ENCODE measurements at regions not wholly inside any gene's neighbourhood (a gene's known extent, or its start where the extent isn't known, plus 50 kb on each side); places are given as distances from the start of the nearest gene placed in this dataset.
"Not testable (repeated sequence)": the region's sequence is repeated elsewhere in the genome, so short reads cannot be mapped to it uniquely, and the experiment has no call there.

DNA sequence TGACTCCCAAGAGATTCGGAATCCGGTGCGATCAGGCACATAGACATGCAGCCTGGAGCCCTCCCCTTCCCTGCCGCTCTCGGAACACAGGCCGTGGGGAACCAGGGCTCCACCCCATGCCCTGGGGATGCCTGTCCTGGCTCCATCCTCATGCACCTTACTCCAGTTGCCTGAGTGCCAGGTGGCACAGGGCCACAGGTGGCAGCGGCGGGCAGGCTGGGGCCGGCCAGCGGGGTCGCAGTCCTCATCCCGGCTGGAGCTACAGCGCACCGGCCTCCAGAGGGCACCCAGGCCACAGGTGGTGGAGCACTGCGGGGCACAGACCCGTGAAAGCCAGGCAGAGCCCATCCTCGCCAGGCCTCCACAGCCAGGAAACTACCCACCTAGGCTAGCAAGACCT, 119.9 kb upstream of the AKAP13 start:
- H3K27ac ChIP-seq (ENCODE audit: extremely low read length, insufficient read depth, low read length); H2AFZ ChIP-seq (ENCODE audit: low read length); intact Hi-C loops (cut with micrococcal nuclease; ENCODE audit: unreplicated experiment); CTCF ChIA-PET (ENCODE audit: low intra/inter-chr PET ratio, low total read pairs); H3K27me3 ChIP-seq (ENCODE audit: control insufficient read depth in 1 of 2, insufficient read depth in 2 of 2, low read length in 2 of 2); FAIRE-seq; H3K9me3 ChIP-seq (ENCODE audit: low read length); H3K4me3 ChIP-seq (replicated peaks in 1 of 3; ENCODE audit: insufficient read depth in 1 of 3, low read depth in 2 of 3, low read length in 3 of 3); H3K79me2 ChIP-seq (ENCODE audit: insufficient read depth, low read length); H3K4me2 ChIP-seq (ENCODE audit: low read depth, low read length); DNase-seq (ENCODE audit: low spot score); in situ Hi-C loops (cut with HindIII; ENCODE audit: extremely low pct_ligation_motif_present, low pct_unique_long_range_greater_than_20kb); POLR2A ChIA-PET; H4K20me1 ChIP-seq (ENCODE audit: insufficient read depth, low read length); H3K36me3 ChIP-seq (replicated peaks in 1 of 2; ENCODE audit: control insufficient read depth in 1 of 2, insufficient read depth in 2 of 2, low read length in 2 of 2); BruUV-seq (replicated peaks); H3K9ac ChIP-seq (ENCODE audit: insufficient read depth, low read depth, low read length): not testable (repeated sequence)
- no CpG with 5 or more reads among the region's 17 CpGs for WGBS (ENCODE audit: low lambda C conversion rate)
- peak; percentile 60 for ATAC-seq
- peaks cover 14% of the 10 kb centered on the region; the same call in 1 of the 2 replicates for H3K4me1 ChIP-seq (ENCODE audit: insufficient read depth, low read length)
- TF ChIP-seq STAG1 (CRISPR knock-in tag; IDR thresholded peaks at IDR 0.05), result peak; percentile 35

DNA sequence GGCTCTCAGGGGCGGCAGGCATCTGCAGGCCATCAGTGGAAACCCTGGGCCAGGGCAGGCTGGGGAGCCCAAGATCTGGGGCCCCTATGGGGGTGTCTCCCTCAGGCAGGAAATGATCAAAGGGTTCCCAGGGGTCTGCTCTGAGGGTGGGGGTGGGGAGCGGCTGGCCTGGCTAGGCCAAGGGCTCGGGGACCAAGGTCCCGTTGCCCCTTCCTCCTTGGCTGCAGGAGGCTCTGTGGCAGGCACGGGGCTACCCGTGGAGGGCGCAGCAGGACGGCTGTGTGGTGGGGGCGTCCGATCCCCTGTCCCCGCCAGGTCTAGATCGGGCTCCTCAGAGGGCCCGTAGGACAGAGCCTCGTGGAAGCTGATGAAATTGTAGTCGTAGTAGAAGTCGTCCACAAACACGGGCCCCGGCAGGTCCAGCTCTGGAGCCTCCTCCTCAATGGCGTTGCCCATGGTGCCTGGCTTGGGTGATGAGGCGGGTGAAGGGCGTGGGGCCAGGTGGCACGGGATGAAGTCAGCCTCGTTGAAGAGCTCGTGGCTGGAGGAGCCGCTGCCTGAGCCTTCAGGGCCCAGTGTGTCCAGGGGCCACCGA, 117.8 kb upstream of the AKAP13 start:
- H3K4me2 ChIP-seq (ENCODE audit: low read depth, low read length); ATAC-seq; CTCF ChIA-PET (ENCODE audit: low intra/inter-chr PET ratio, low total read pairs); H2AFZ ChIP-seq (ENCODE audit: low read length); H3K4me3 ChIP-seq (replicated peaks in 1 of 3; ENCODE audit: insufficient read depth in 1 of 3, low read depth in 2 of 3, low read length in 3 of 3); POLR2A ChIA-PET; FAIRE-seq; H3K9me3 ChIP-seq (ENCODE audit: low read length); BruUV-seq (replicated peaks); H3K4me1 ChIP-seq (ENCODE audit: insufficient read depth, low read length); DNase-seq (ENCODE audit: low spot score); intact Hi-C loops (cut with micrococcal nuclease; ENCODE audit: unreplicated experiment); H4K20me1 ChIP-seq (ENCODE audit: insufficient read depth, low read length); H3K79me2 ChIP-seq (ENCODE audit: insufficient read depth, low read length); H3K27me3 ChIP-seq (ENCODE audit: control insufficient read depth in 1 of 2, insufficient read depth in 2 of 2, low read length in 2 of 2); H3K36me3 ChIP-seq (replicated peaks in 1 of 2; ENCODE audit: control insufficient read depth in 1 of 2, insufficient read depth in 2 of 2, low read length in 2 of 2); H3K9ac ChIP-seq (ENCODE audit: insufficient read depth, low read depth, low read length); H3K27ac ChIP-seq (ENCODE audit: extremely low read length, insufficient read depth, low read length); in situ Hi-C loops (cut with HindIII; ENCODE audit: extremely low pct_ligation_motif_present, low pct_unique_long_range_greater_than_20kb): not testable (repeated sequence)
- no CpG with 5 or more reads among the region's 26 CpGs for WGBS (ENCODE audit: low lambda C conversion rate)

- not testable (repeated sequence) for BruUV-seq (replicated peaks)
Observed at GRCh38 chr15:85263842-85264440, 116.5 kb upstream of the AKAP13 start.

DNA sequence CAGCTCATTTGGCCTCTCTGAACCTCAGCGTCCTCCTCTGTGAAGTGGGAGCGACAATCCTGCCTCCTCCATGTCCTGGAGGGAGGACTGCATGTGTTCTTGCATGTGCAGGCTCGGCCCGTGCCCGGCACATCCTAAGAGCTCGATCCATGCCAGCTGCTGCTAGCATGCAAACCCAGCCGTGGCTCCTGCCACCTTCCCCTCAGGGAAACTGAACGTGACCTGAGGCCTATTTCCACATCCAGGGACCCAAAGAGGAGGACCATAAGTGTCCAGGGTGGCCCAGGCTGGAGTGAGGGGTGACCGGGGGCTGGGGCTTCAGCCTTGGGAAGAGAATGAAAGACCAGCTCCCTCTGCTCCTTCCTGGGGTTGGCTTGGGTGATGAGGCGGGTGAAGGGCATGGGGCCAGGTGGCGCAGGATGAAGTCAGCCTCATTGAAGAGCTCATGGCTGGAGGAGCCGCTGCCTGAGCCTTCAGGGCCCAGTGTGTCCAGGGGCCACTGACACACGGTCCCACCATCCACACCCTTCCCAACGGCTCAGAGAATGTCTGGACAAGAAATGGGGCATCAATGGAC, 115.7 kb upstream of the AKAP13 start:
- ATAC-seq; H4K20me1 ChIP-seq (ENCODE audit: insufficient read depth, low read length); H3K27ac ChIP-seq (ENCODE audit: extremely low read length, insufficient read depth, low read length); POLR2A ChIA-PET; FAIRE-seq; in situ Hi-C loops (cut with HindIII; ENCODE audit: extremely low pct_ligation_motif_present, low pct_unique_long_range_greater_than_20kb); H3K9ac ChIP-seq (ENCODE audit: insufficient read depth, low read depth, low read length); H3K36me3 ChIP-seq (replicated peaks in 1 of 2; ENCODE audit: control insufficient read depth in 1 of 2, insufficient read depth in 2 of 2, low read length in 2 of 2); intact Hi-C loops (cut with micrococcal nuclease; ENCODE audit: unreplicated experiment); H3K9me3 ChIP-seq (ENCODE audit: low read length); H3K4me3 ChIP-seq (replicated peaks in 1 of 3; ENCODE audit: insufficient read depth in 1 of 3, low read depth in 2 of 3, low read length in 3 of 3); H2AFZ ChIP-seq (ENCODE audit: low read length); H3K4me2 ChIP-seq (ENCODE audit: low read depth, low read length); H3K27me3 ChIP-seq (ENCODE audit: control insufficient read depth in 1 of 2, insufficient read depth in 2 of 2, low read length in 2 of 2); BruUV-seq (replicated peaks); DNase-seq (ENCODE audit: low spot score); H3K4me1 ChIP-seq (ENCODE audit: insufficient read depth, low read length); CTCF ChIA-PET (ENCODE audit: low intra/inter-chr PET ratio, low total read pairs); H3K79me2 ChIP-seq (ENCODE audit: insufficient read depth, low read length): not testable (repeated sequence)
- 40% methylated on average over 1 of the region's 14 CpGs for WGBS (ENCODE audit: low lambda C conversion rate)

More at GRCh38 chr15:85263842-85264440, 116.5 kb upstream of the AKAP13 start:
- H2AFZ ChIP-seq (ENCODE audit: low read length); H4K20me1 ChIP-seq (ENCODE audit: insufficient read depth, low read length); H3K4me1 ChIP-seq (ENCODE audit: insufficient read depth, low read length); H3K27ac ChIP-seq (ENCODE audit: extremely low read length, insufficient read depth, low read length); POLR2A ChIA-PET; H3K4me3 ChIP-seq (replicated peaks in 1 of 3; ENCODE audit: insufficient read depth in 1 of 3, low read depth in 2 of 3, low read length in 3 of 3); H3K36me3 ChIP-seq (replicated peaks in 1 of 2; ENCODE audit: control insufficient read depth in 1 of 2, insufficient read depth in 2 of 2, low read length in 2 of 2); H3K4me2 ChIP-seq (ENCODE audit: low read depth, low read length); ATAC-seq; H3K9me3 ChIP-seq (ENCODE audit: low read length); FAIRE-seq; H3K79me2 ChIP-seq (ENCODE audit: insufficient read depth, low read length); H3K27me3 ChIP-seq (ENCODE audit: control insufficient read depth in 1 of 2, insufficient read depth in 2 of 2, low read length in 2 of 2); DNase-seq (ENCODE audit: low spot score); H3K9ac ChIP-seq (ENCODE audit: insufficient read depth, low read depth, low read length); intact Hi-C loops (cut with micrococcal nuclease; ENCODE audit: unreplicated experiment); CTCF ChIA-PET (ENCODE audit: low intra/inter-chr PET ratio, low total read pairs); in situ Hi-C loops (cut with HindIII; ENCODE audit: extremely low pct_ligation_motif_present, low pct_unique_long_range_greater_than_20kb): not testable (repeated sequence)
- no CpG with 5 or more reads among the region's 13 CpGs for WGBS (ENCODE audit: low lambda C conversion rate)
